GM19043 (cell line): ENCODE measurements at regions not wholly inside any gene's neighbourhood (a gene's known extent, or its start where the extent isn't known, plus 50 kb on each side); places are given as distances from the start of the nearest gene placed in this dataset.
A peak's percentile ranks its signal among the peaks of the same experiment; 100 is the strongest.
"Not testable (repeated sequence)": the region's sequence is repeated elsewhere in the genome, so short reads cannot be mapped to it uniquely, and the experiment has no call there.

Experiments used
- ATAC-seq: cut with Tn5 transposase; IDR thresholded peaks from one replicate; pipeline ENCODE4 v1.9.1; 2021; ENCODE audit warnings: low read depth; ENCODE audit not compliant: unreplicated experiment

DNA sequence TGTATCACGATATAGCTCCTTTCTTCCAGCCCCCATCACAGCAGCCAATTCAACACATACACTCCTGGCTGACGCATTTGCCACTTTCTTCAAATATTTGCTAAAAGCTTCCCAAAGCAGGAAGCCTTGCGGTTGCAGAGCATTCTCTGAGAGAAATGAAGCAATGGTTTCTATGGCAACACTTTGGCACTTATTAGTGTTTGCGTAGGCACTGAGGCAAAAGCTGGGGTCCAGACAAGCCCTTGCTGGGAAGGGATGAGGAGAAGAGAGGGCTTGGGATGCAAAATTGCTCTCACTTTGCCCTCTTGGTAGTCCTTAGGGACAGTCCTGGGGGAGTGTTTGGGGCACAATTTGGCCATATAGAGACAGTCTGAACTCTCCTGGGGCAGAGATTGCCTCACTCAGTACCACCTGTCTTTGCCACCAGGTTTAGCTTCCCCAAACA lies 55.0 kb upstream of the PAK3 start:
- no peak for ATAC-seq

- no peak for ATAC-seq
Measured at GRCh38 chrX:111040377-111041017, 55.5 kb upstream of the PAK3 start.

- ATAC-seq = no peak
Measured at GRCh38 chrX:111039606-111040005, 56.4 kb upstream of the PAK3 start.

DNA sequence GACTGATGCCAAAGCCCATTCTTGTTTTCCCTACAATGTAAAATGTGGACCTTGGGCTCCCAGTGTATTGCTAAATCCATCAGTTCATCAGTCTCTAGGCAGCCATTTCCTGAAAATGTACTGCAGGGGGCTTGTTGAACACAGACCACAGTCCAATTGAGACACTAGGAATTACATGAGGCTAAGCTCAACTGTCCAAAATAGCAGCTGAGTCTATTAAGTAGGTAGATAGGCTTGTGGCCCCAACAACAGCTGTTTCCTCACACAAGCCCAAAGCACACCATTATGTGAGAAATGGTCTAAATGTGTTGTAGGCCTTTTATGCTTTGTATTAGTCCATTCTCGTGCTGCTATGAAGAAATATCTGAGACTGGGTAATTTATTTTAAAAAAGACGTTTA lies 60.0 kb upstream of the PAK3 start:
- ATAC-seq = no peak

GRCh38 chrX:111035256-111035655 lies 60.7 kb upstream of the PAK3 start:
- ATAC-seq = no peak

- not testable (repeated sequence) for ATAC-seq
Measured at GRCh38 chrX:111022998-111023397, 73.0 kb upstream of the PAK3 start.

- ATAC-seq = no peak
Measured at GRCh38 chrX:111020283-111020682, 75.7 kb upstream of the PAK3 start.

- ATAC-seq = no peak
Measured at GRCh38 chrX:111013778-111014455, 82.1 kb upstream of the PAK3 start.

DNA sequence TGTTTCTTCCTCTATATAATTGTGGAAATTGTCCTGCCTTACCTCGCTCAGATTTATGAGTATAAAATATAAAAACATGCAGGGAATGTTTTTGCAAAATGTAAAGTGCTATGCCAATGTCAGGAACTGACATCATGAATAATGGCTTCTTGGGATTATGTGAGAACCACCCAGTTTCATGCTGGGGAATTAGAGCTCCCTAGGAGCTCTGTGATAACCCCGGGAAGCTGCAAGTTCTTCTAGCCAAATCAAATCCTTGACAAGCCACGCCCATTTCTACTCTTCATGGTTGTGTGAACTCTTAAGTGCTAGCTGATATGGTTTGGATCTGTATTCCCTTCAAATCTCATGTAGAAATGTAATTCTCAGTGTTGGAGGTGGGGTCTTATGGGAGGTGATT lies 85.9 kb upstream of the PAK3 start:
- no peak for ATAC-seq

DNA sequence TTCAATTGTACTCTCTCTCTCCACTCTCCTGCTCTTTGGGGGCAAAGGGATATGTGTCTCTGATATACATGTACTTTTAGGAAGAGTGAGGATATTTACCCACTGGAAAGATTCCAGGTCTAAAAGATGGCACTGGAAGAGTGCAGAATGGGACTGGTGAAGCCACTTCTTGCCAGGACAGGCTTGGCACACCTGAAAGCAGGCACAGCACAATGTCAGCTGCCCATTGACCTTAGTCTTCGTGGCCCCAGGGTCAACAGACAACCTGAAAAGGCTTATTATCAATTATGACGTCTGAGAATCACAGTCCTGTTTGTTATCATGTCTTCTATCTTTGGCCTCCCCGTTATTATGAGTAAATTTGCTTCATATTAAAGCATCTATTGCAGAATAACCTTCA lies 86.7 kb upstream of the PAK3 start:
- no peak for ATAC-seq

DNA sequence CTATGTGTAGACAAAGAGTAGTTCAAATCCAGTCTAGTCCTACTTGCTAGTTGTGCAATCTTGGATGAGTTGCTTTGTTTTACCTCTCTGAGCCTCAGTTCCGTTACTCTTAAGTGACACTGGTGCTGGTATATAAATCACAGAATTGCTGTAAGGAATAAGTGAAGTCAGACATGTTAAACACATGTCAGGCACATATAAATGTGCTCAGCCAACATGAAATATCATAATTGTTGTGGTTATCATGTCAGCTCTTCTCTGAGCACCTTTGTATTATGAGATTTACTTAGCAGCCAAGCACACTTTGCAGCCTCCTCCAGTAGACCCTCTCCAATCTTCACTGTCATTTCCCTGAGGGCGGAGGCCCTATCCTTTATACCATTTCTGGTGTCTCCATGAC lies 87.9 kb upstream of the PAK3 start:
- ATAC-seq = no peak

- no peak for ATAC-seq
Measured at GRCh38 chrX:111007238-111007637, 88.8 kb upstream of the PAK3 start.

GRCh38 chrX:111006116-111006515 lies 89.9 kb upstream of the PAK3 start:
- no peak for ATAC-seq

- no peak for ATAC-seq
Measured at GRCh38 chrX:111005166-111005565, 90.8 kb upstream of the PAK3 start.

DNA sequence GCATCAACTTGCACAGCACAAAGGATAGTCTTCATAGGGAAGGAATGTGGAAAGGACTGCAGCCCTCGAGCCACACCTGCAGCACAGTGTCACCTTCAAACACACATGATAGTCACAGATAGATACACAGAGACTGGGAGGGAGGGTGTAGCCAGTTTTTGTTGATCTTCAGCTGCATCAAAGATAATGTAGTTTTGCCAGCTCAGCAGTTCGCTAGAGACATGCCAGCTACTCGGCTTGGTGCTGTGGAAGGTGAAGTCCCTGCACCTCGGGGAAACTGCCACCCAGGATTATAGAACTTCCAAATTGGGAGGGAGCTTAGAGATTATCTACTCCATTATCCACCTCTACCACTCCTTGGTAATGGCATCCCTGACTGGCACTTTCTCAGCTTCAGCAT lies 92.9 kb upstream of the PAK3 start:
- no peak for ATAC-seq

DNA sequence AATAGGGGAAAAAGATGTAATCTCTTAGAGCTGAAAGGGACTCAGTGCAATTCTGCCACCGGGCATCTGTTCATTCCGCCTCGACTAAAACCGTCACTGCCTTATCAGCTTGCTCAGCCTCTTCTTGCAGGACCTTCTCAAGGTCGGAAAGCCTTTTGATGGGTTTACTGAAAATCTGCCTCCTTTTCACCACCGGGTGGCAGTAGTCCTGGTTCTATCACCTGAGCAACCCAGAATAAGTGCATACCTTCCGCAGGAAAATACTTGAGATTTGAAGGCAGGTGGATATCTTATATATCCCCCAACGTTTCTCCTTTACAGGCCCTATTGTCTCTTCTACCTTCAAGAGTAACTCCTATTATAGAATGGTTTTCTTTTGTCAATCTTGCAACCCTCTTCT lies 103.4 kb upstream of the PAK3 start:
- ATAC-seq = peak; percentile 74

GRCh38 chrX:110989869-110990268 lies 106.1 kb upstream of the PAK3 start:
- ATAC-seq = no peak

DNA sequence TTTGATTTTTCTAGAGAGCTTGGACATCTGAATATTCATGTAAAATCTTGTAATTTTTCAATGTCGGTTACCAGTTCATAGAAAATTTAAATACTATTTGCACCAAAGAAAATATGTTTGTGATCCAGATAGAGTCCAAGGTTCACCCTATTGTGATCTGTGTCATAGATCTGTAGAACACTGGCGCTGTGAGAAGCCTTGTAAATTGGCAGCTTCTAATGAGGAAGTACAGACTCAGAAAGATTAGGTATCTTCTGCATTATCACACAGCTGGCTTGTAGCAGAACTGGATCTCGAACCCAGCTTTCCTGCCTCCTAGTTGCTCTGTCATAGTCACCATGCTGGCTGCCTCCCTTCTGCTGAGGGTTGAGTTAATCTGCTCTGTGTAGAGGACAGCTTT lies 106.5 kb upstream of the PAK3 start:
- ATAC-seq = no peak

DNA sequence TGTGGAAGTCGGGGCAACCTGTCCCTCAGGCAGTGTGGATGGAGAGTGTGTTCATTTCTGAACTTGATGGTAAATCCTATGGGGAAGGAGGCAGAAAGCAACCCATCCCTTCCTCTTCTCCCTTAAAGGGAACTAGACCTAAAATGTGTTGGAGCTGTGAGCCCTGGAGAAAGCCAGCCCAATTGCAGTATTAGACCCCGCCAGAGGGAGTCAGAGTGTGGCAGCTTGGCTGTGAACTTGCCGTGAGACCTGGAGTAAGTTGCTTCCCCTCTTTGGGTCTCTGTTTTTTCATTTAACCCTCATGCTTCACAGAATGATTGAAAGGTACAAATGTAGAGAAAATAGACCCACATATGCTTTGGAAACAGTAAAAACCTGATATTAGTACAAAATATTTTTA lies 108.7 kb upstream of the PAK3 start:
- ATAC-seq = no peak

DNA sequence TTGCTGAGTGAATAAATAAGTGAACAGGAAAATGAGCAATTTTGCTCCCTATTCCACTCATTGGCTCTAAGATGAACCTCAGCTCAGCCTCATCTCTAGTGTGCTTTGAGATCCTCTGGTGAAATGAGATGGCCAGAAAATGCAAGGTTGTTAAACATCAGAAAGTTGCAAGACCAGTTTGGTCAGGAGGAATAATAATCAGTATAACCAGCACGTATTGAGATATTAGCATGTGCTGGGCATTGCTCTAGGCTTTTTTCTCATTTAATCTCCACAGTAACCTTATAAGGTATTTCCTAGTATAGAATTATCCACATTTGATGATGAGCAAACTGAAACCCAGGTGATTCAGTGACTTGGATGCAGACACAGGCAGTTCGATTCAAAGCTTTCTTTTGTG lies 110.5 kb upstream of the PAK3 start:
- ATAC-seq = no peak

- ATAC-seq = no peak
Measured at GRCh38 chrX:110983024-110983423, 113.0 kb upstream of the PAK3 start.

- ATAC-seq = no peak
Measured at GRCh38 chrX:110966839-110967238, 129.2 kb upstream of the PAK3 start.

GRCh38 chrX:110966091-110966454 lies 129.9 kb upstream of the PAK3 start:
- ATAC-seq = no peak
